Glomerular visceral epithelial cell (primary cell): ENCODE measurements at regions not wholly inside any gene's neighbourhood (a gene's known extent, or its start where the extent isn't known, plus 50 kb on each side); places are given as distances from the start of the nearest gene placed in this dataset.

ENCODE experiments used
- DNase-seq: peaks from one replicate; pipeline ENCODE4 v3.0.0-alpha.2; 2016; ENCODE audit errors: extremely low spot score

DNA sequence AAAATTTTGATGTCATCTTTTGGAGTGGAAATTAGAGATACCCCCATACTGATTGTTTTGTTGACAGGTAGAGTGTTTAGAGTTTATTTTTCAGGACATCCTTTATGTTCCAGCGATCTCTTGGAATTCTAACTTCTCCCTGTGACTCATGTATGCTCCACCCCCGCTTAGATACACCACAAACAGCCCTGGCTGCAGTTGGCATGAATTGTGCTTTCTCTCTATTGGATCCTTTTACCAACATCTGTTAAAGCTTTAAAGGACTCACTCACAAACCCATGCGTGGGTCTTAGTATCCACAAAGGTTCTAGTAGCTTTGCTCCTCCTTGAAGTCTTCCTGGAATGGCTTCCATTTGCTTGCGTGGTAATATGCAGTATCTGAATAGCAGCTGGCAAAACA, 409.5 kb upstream of the POU3F3 start:
- DNase-seq, result peak; percentile 17

DNA sequence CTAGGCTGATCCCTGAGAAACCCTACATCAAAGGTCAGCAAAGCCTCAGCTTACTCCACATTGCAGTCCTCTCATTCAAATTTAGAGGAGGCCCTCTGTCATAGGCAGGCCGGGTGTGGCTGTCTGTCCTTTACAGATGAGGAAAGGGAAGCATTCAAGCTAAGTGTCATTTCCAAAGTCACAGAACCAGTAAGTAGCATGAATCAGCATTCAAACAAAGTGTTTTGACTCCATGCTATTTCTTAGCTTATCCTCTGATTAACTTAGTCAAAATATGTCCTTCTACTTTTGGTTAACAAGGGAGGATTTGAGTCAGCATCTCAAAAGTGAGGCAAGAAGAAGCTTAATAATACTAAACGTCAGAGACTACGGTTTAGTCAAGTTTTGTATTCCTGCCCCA, 409.0 kb upstream of the POU3F3 start:
- DNase-seq, result no peak

GRCh38 chr2:104447831-104448434, 406.0 kb upstream of the POU3F3 start:
- no peak for DNase-seq

- DNase-seq, result no peak
Observed at GRCh38 chr2:104448661-104449440, 405.1 kb upstream of the POU3F3 start.

- DNase-seq, result no peak
Observed at GRCh38 chr2:104452558-104452957, 401.4 kb upstream of the POU3F3 start.

DNA sequence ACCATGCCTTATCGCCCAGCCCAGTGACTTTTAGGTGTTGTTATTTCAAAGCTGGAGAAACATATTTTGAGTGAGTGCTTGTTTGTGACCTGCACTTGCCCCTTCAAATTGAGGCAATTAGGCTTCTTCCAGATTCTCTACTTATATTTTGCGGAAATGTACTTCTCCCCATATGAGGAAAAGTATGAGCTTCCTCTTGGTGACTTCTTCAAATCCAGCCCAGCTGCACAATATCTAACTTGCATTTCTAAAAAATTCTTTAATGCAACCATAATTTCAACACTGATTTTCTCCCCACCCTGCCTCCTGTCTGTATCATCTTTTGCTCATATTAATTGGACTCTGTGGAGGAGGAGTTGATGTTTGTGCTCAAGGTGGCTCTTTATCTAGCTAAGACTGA, 391.2 kb upstream of the POU3F3 start:
- DNase-seq, result no peak

- DNase-seq, result no peak
Observed at GRCh38 chr2:104465981-104466380, 387.9 kb upstream of the POU3F3 start.

- no peak for DNase-seq
Observed at GRCh38 chr2:104468846-104469245, 385.1 kb upstream of the POU3F3 start.

DNA sequence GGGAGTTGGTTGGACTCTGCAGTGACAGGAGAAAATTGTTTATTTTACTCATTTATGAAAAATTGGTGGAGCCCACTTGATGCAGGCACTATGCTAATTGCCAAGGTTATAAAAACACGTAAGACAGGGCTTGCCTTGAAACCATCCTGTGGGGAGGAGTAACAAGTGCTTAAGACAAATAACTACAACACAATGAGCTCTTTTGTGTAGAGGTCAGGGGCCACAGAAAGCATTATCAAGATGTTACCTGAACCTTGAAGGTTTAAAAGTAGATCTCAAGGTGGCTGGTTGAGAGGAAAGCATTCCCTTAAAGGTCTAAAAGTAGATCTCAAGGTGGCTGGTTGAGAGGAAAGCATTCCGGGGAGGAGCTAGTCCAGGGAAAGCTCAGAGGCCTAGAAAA, 381.8 kb upstream of the POU3F3 start:
- no peak for DNase-seq

GRCh38 chr2:104473546-104473945, 380.4 kb upstream of the POU3F3 start:
- DNase-seq, result no peak

DNA sequence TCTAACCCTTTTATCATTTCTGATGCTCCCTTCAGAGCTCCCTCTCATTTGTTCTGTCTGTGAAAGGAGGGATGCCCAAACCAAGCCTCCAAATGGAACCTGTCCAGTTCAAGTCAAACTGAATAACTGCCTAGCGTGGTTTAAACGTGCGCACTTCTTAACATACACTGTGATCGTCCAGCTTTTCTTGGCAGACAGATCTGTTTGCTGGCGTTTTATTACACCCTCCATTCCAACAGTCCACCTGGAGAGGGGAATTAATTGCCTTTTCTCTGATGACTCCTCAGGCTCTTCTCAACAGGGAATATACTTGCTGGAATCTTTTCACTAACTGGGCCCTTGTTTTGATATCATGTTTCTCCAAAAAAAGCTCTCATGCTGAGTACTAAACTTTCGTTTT, 379.2 kb upstream of the POU3F3 start:
- no peak for DNase-seq

GRCh38 chr2:104476075-104476474, 377.8 kb upstream of the POU3F3 start:
- DNase-seq, result no peak

DNA sequence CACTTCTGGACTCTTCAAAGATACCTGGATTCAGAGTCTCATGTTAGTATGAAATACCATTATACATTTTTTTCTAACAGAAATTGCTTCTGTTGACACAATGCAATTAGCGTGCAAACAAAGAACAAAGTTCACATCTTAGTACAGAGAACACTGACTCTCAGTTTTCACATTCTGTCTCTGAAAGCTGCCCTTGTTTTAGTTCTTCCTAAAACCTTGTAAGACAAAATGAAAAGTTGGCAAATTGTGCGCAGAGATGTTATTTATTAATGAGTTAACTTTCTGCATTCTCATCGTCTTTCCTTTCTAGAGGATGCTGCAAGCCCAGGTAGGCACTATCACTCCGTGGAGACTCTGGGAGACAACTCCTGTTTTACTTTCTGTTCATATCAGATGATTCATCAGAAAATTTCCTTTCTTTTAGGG, 377.3 kb upstream of the POU3F3 start:
- no peak for DNase-seq

DNA sequence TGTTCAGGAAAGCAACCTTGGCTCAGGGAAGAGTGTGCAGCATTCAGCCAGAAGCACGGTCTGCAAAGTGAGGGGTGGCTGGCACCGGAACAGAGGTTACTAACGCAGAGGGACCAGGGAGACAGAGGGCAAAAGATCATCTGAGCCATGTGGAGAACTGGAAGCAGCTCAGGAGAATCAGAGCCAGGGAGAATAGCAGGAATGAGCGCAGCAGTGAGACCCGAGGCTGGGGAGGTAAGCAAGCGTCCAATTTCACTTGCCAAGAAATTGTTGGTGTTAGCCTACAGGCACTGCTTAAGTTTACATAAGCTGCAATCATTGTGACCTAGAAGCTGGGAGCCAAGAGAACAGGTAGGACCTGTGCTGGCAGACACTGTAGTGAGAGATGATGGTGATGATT, 372.6 kb upstream of the POU3F3 start:
- DNase-seq, result no peak

- DNase-seq, result no peak
Observed at GRCh38 chr2:104487366-104487765, 366.5 kb upstream of the POU3F3 start.

GRCh38 chr2:104493698-104494097, 360.2 kb upstream of the POU3F3 start:
- DNase-seq, result no peak

DNA sequence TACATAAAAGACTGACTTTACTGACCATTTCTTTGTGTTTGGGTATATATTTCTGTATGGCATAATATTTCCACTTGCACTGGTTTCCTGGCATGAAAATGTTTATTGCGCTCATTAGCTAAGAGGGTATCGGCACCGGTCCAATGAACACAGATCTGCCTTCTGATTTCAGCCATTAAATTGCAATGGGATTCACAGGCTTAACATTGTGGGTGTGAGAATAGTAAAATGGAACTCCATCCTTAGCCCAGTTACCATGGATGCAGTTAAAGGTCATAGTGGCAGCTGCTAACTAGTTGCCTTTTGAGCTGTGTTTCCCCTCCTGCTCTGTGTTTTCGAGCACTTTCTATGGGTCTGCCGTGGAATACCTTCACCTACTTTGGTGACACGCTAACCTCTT, 352.6 kb upstream of the POU3F3 start:
- DNase-seq, result no peak

DNA sequence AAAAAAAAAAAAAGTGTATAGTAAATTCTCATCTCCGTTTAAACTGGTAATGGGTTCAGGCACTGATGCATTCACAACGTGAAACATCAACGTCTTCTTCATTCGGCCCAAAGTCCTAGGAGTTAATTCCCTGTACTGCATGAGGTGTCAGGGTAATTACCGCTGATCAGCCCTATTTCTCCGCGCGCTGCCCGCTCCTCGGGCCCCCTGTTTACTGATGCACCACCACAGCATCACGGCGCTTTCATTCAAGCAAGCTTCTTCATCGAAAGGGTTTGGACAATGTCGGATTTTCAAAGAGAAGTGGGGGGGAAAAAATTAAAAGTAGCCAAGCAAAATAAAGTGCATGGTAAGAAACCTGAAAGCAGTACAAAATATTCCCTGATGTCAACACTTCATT, 352.0 kb upstream of the POU3F3 start:
- no peak for DNase-seq

GRCh38 chr2:104502901-104503300, 351.0 kb upstream of the POU3F3 start:
- no peak for DNase-seq

DNA sequence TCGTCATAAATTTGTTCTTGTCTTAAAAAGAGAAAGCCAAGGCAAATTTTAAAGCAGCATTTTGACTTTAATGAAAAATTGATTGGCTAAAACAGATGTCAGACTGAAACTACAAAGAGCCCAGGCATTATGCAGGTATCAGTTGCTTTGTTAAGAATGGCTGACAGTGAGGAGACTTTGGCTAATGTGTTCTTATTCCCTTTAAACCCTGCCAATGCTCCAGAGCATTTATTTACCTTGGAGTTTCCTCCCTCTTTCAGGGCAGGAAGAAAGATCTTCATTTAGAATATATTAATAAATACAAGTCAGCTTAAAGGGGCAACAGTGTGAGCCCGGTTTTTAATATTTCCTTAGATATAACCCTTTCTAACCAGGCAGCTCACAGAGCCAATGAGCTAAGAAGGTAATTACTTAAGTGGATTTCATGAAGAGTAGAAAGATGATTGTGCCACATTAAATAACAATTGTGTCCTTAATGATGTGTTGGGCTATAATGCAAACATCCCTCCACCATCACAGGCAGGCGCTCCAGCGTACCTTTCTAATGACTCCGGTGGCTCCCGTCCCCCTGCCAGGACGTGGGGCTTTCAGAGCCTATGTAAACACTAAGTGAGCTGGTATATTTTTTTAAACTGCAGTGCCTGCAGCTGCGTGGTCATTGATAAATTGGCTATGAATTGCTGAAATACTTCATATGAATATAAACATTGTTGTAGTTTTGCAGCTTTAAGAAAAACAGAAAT, 349.4 kb upstream of the POU3F3 start:
- DNase-seq, result no peak

DNA sequence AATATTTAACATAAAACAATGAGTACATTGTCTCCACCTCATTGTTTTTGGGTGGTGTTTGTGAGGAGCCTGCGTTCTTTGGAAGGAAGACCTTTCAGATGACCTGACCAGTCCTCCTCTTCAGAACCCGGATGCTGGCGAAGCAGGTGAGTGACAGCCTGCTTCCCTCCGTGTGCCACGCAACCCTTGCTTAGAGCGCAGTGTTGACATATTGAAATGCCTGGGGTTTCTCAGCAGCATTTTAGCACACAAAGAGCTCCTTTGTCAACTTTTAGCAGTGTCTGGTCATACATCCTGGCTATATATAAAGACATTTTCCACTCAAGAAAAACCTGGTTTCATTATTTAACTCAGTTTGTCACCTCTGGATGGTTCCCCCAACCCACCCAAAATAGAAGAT, 335.7 kb upstream of the POU3F3 start:
- no peak for DNase-seq

- DNase-seq, result no peak
Observed at GRCh38 chr2:104521247-104521646, 332.7 kb upstream of the POU3F3 start.

DNA sequence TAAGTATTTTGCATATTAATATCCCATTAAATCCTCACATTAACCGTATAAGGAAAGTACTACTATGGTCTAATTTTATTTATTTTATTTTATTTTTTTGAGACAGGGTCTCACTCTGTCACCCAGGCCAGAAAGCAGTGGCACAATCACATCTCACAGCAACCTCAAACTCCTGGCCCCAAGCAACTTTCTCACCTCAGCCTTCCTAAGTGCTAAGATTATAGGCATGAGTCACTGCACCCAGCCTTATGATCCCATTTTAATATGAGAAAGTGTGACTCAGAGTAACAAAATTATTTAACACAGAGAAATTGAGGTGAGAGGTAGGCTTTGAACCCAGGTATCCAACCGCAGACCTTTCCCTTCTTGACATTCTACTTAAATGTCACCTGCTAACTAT, 330.0 kb upstream of the POU3F3 start:
- DNase-seq, result no peak
